ENCODE measurements at regions not wholly inside any gene's neighbourhood (a gene's known extent, or its start where the extent isn't known, plus 50 kb on each side); places are given as distances from the start of the nearest gene placed in this dataset.

GRCh38 chr2:12091201-12091806, 344.9 kb downstream of the LPIN1 start:
- H3K4me3 Mint-ChIP-seq = no peak overlapping the region
- no peaks in the 10 kb centered on the region for H3K9me3 Mint-ChIP-seq
- no peak overlapping the region for H3K27ac Mint-ChIP-seq
- no peaks in the 10 kb centered on the region for H3K4me1 Mint-ChIP-seq
- H3K36me3 Mint-ChIP-seq = no peaks in the 10 kb centered on the region
- no peak for DNase-seq
- no peaks in the 10 kb centered on the region for H3K27me3 Mint-ChIP-seq

DNA sequence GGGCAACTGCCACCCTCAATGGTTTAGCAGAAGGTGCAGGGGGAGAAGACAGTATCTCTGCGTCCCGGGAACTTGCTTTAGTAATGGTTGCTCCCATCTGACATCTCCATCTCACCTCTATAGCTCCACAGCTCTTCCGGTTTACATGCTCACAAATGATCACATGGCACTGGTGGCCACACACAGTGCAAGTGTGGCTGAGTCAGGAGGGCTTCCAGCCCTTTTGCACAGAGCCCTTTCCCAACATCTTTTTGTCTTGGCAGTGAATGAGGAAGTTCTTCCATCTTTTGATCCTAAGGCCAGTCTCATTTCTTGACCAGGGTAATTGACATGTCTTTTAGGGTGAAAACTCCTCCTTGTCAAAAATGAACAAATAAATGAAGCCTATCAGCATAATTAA, 347.7 kb downstream of the LPIN1 start:
- Mint-ChIP-seq H3K4me3 (no peak overlapping the region), H3K27me3 (no peaks in the 10 kb centered on the region), H3K27ac (no peak overlapping the region), H3K36me3 (no peaks in the 10 kb centered on the region), H3K4me1 (no peaks in the 10 kb centered on the region), H3K9me3 (no peaks in the 10 kb centered on the region)
- no peak for DNase-seq

GRCh38 chr2:12096051-12096787, 349.8 kb downstream of the LPIN1 start:
- no peaks in the 10 kb centered on the region for H3K27me3 Mint-ChIP-seq
- no peak for DNase-seq
- H3K4me1 Mint-ChIP-seq = no peaks in the 10 kb centered on the region
- no peaks in the 10 kb centered on the region for H3K36me3 Mint-ChIP-seq
- no peak overlapping the region for H3K4me3 Mint-ChIP-seq
- H3K27ac Mint-ChIP-seq = no peak overlapping the region
- H3K9me3 Mint-ChIP-seq = no peaks in the 10 kb centered on the region

DNA sequence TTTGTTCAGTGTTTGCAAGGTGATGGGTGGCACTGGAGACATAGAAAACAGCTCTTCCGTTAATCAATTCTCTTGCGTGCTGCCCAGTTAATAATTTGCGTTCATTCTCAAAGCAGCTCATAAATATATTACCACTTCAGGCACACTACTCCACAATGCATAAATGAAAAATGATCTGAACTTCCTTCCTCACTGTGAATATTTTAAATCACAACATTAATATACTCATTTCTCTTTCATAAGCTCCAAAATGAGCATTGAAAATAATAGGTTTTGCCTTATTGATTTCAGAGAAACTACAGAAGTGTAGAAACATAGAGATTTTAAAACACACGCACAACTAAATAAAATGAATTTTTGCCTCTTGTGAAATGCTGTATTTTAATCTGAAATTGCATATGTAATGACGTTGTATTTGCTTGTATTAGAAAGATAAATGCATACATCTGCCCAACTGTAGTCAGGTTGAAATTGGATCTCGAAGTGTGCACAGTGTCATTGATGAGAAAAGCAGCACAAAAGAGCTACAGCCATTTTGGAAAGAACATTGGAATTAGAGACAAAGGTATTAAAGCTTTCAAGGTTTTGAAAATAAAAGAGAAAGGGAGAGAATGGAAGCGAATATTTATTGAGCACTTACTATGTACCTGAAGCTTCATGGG, 350.5 kb downstream of the LPIN1 start:
- H3K36me3 Mint-ChIP-seq = no peaks in the 10 kb centered on the region
- no peak overlapping the region for H3K27ac Mint-ChIP-seq
- H3K4me3 Mint-ChIP-seq = no peak overlapping the region
- H3K27me3 Mint-ChIP-seq = no peaks in the 10 kb centered on the region
- no peaks in the 10 kb centered on the region for H3K4me1 Mint-ChIP-seq
- DNase-seq = no peak
- no peaks in the 10 kb centered on the region for H3K9me3 Mint-ChIP-seq

DNA sequence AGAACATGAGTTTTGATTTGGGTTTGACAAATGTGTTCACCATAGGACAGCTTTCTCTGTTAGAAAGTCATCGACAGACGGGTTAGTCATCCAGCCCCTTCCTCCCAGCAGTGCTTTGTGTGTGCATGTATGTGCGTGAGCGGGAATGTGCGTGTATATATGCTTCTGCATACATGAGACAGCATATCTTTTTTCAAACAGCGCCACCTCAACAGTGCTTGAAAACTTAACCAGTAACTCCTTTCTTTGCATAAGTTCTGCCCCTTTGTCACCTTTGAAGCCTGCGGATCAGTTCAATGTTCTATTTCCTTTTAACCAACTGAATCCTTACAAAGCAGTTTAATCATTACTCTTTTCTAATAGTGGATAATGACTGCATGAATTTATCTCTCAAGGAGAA, 351.4 kb downstream of the LPIN1 start:
- DNase-seq = no peak
- Mint-ChIP-seq H3K4me1 (no peaks in the 10 kb centered on the region), H3K4me3 (no peak overlapping the region), H3K27ac (no peak overlapping the region), H3K36me3 (no peaks in the 10 kb centered on the region), H3K9me3 (no peaks in the 10 kb centered on the region), H3K27me3 (no peaks in the 10 kb centered on the region)

DNA sequence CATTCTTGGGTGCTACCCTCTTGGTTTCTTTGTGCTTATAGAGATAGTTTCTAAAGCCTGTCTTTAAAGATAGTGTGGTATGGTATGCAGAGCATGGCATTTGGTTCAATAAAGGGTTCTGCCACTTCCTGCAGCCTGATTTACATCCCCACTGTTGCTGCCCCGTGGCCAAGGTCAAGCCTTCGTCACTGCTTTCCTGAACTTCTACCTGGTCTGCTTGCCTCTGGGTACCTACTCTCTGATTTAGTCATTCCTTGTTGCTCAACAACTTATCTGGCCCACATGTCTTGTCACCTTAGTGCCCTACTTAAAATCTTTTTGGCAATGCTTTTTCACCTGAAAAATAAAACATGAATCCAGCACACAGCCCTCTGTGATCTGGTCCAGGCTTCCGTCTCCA, 352.9 kb downstream of the LPIN1 start:
- no peaks in the 10 kb centered on the region for H3K27me3 Mint-ChIP-seq
- H3K36me3 Mint-ChIP-seq = no peaks in the 10 kb centered on the region
- H3K9me3 Mint-ChIP-seq = no peaks in the 10 kb centered on the region
- no peak for DNase-seq
- H3K4me1 Mint-ChIP-seq = no peaks in the 10 kb centered on the region
- H3K4me3 Mint-ChIP-seq = no peak overlapping the region
- no peak overlapping the region for H3K27ac Mint-ChIP-seq

GRCh38 chr2:12102679-12103078, 356.2 kb downstream of the LPIN1 start:
- no peak for DNase-seq
- H3K36me3 Mint-ChIP-seq = no peaks in the 10 kb centered on the region
- H3K4me1 Mint-ChIP-seq = peaks cover 21% of the 10 kb centered on the region
- no peak overlapping the region for H3K4me3 Mint-ChIP-seq
- H3K9me3 Mint-ChIP-seq = no peaks in the 10 kb centered on the region
- no peak overlapping the region for H3K27ac Mint-ChIP-seq
- no peaks in the 10 kb centered on the region for H3K27me3 Mint-ChIP-seq

DNA sequence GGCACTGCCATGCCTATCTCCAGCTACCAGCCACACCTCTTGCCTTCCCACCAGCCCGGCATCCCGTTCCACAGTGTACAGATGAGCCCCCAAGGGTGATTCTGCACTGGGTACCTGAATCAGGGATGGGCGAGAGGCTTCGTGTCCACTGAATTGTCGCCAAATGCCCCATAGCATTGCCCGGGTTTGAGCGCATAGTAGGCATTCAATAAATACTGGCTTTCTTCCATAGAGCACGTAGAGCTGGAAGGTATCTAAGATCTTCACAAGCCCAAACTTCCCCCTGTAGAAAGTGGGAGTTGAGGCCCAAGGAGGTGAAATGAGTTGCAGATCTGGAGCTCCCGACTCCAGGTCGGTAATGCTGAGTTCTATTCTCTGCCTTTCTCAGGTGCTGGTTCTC, 358.7 kb downstream of the LPIN1 start:
- Mint-ChIP-seq H3K27me3 (no peaks in the 10 kb centered on the region), H3K27ac (no peak overlapping the region), H3K36me3 (no peaks in the 10 kb centered on the region), H3K9me3 (no peaks in the 10 kb centered on the region), H3K4me3 (no peak overlapping the region), H3K4me1 (peaks cover 32% of the 10 kb centered on the region)
- no peak for DNase-seq

- no peak overlapping the region for H3K4me3 Mint-ChIP-seq
Observed at GRCh38 chr2:12106440-12107080, 360.1 kb downstream of the LPIN1 start.

GRCh38 chr2:12107321-12107720, 360.9 kb downstream of the LPIN1 start:
- Mint-ChIP-seq H3K4me3 (no peak overlapping the region), H3K27ac (no peak overlapping the region), H3K9me3 (no peaks in the 10 kb centered on the region), H3K36me3 (no peaks in the 10 kb centered on the region), H3K4me1 (peaks cover 44% of the 10 kb centered on the region), H3K27me3 (no peaks in the 10 kb centered on the region)
- no peak for DNase-seq

More at GRCh38 chr2:12106440-12107080, 360.1 kb downstream of the LPIN1 start:
- DNase-seq = peak; percentile 63
- no peaks in the 10 kb centered on the region for H3K27me3 Mint-ChIP-seq
- H3K36me3 Mint-ChIP-seq = no peaks in the 10 kb centered on the region
- H3K9me3 Mint-ChIP-seq = no peaks in the 10 kb centered on the region
- H3K4me1 Mint-ChIP-seq = peaks cover 44% of the 10 kb centered on the region
- no peak overlapping the region for H3K27ac Mint-ChIP-seq

- H3K27ac Mint-ChIP-seq = no peak overlapping the region
- H3K4me1 Mint-ChIP-seq = peaks cover 44% of the 10 kb centered on the region
- H3K27me3 Mint-ChIP-seq = no peaks in the 10 kb centered on the region
- no peak overlapping the region for H3K4me3 Mint-ChIP-seq
- DNase-seq = no peak
- H3K9me3 Mint-ChIP-seq = no peaks in the 10 kb centered on the region
- no peaks in the 10 kb centered on the region for H3K36me3 Mint-ChIP-seq
Observed at GRCh38 chr2:12107939-12108338, 361.5 kb downstream of the LPIN1 start.

- no peak for DNase-seq
- Mint-ChIP-seq H3K36me3 (no peaks in the 10 kb centered on the region), H3K4me1 (peaks cover 46% of the 10 kb centered on the region), H3K4me3 (no peak overlapping the region), H3K27me3 (no peaks in the 10 kb centered on the region), H3K9me3 (no peaks in the 10 kb centered on the region), H3K27ac (no peak overlapping the region)
Observed at GRCh38 chr2:12109363-12110017, 363.1 kb downstream of the LPIN1 start.

GRCh38 chr2:12110074-12110473, 363.6 kb downstream of the LPIN1 start:
- H3K36me3 Mint-ChIP-seq = no peaks in the 10 kb centered on the region
- peaks cover 46% of the 10 kb centered on the region for H3K4me1 Mint-ChIP-seq
- H3K27me3 Mint-ChIP-seq = no peaks in the 10 kb centered on the region
- no peaks in the 10 kb centered on the region for H3K9me3 Mint-ChIP-seq
- H3K4me3 Mint-ChIP-seq = no peak overlapping the region
- H3K27ac Mint-ChIP-seq = peak overlapping the region; percentile 61
- no peak for DNase-seq

DNA sequence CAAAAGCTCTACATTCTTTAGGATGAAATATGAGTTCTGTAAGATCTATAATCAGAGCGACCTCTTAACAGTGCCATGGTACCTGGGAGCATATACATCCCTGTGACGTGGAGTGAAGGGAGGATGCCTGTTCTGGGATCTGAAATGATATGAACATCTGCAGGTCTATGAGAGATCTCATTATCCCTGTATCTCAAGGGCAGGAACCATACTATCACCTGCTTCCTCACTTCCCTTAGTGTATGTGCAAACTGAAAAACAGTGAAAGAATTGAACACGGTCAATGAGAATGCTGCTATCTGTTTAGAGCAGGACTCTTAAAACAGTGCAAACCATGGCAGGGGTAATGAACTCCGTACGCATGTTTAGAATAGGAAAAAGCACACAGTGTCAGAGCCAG, 364.0 kb downstream of the LPIN1 start:
- H3K36me3 Mint-ChIP-seq = no peaks in the 10 kb centered on the region
- no peaks in the 10 kb centered on the region for H3K27me3 Mint-ChIP-seq
- peaks cover 44% of the 10 kb centered on the region for H3K4me1 Mint-ChIP-seq
- no peak overlapping the region for H3K4me3 Mint-ChIP-seq
- H3K27ac Mint-ChIP-seq = no peak overlapping the region
- H3K9me3 Mint-ChIP-seq = no peaks in the 10 kb centered on the region
- DNase-seq = no peak

DNA sequence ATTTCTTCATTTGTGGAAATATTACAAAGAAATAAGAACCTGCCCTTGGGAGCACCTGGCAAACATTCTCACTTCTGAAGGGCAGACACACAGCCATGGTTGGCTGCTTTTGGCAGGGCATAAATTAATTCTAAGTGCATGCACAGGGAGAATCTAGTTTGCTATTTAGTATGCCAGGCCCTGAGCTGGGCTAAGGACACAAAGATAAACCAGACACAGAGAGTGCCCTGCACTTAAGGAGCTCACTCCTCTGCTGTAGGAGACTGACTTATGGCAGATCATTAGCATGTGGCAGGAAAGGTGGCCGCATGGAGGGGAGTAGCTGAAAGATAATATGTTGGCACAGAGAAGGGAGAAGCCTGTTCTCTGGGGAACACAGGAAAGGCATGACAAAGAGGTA, 367.0 kb downstream of the LPIN1 start:
- Mint-ChIP-seq H3K4me3 (no peak overlapping the region), H3K9me3 (no peaks in the 10 kb centered on the region), H3K27me3 (no peaks in the 10 kb centered on the region), H3K27ac (no peak overlapping the region), H3K36me3 (no peaks in the 10 kb centered on the region), H3K4me1 (peaks cover 25% of the 10 kb centered on the region)
- no peak for DNase-seq

All from activated naive CD8-positive, alpha-beta T cell treated with anti-CD3 and anti-CD28 coated beads for 36 hours (primary cell).